SK-N-SH treated with all-trans-retinoic acid at 6 μM for 48 hours (cell line): ENCODE measurements at regions not wholly inside any gene's neighbourhood (a gene's known extent, or its start where the extent isn't known, plus 50 kb on each side); places are given as distances from the start of the nearest gene placed in this dataset.
"Not testable (repeated sequence)": the region's sequence is repeated elsewhere in the genome, so short reads cannot be mapped to it uniquely, and the experiment has no call there.

Experiments used
- ATAC-seq: fragments of 200-7000 bp; cut with Tn5 transposase; 3 replicates; pipeline ENCODE4 v1.9.1; 2020; ENCODE audit warnings: mild to moderate bottlenecking, moderate library complexity
- ARNTL ChIP-seq: fragments of 450-650 bp; formaldehyde crosslinking; IDR thresholded peaks from 2 replicates; pipeline ENCODE4 v1.5.0; 2020; ENCODE audit warnings: low read depth, mild to moderate bottlenecking, moderate library complexity, borderline replicate concordance
- BACH2 ChIP-seq: fragments of 250-450 bp; sonication (Bioruptor Pico); IDR thresholded peaks from 2 replicates; pipeline ENCODE4 v1.9.0; 2021; ENCODE audit warnings: mild to moderate bottlenecking, borderline replicate concordance
- CREB5 ChIP-seq: fragments of 250-450 bp; sonication (Bioruptor Pico); IDR thresholded peaks from 2 replicates; pipeline ENCODE4 v1.5.1; 2020; ENCODE audit warnings: low read depth, mild to moderate bottlenecking, moderate library complexity
- CSDC2 ChIP-seq: fragments of 250-450 bp; sonication (Bioruptor Pico); IDR thresholded peaks from 2 replicates; pipeline ENCODE4 v1.5.0; 2020; ENCODE audit warnings: mild to moderate bottlenecking, moderate library complexity
- CSRNP3 ChIP-seq: fragments of 250-450 bp; sonication (Bioruptor Pico); IDR thresholded peaks from 2 replicates; pipeline ENCODE4 v1.5.1; 2021; ENCODE audit warnings: mild to moderate bottlenecking, moderate library complexity
- ESRRG ChIP-seq: fragments of 250-450 bp; sonication (Bioruptor Pico); IDR thresholded peaks from 2 replicates; pipeline ENCODE4 v1.6.1; 2021; ENCODE audit warnings: mild to moderate bottlenecking
- GLIS3 ChIP-seq: fragments of 250-450 bp; sonication (Bioruptor Pico); IDR thresholded peaks from 2 replicates; pipeline ENCODE4 v1.5.0; 2020; ENCODE audit warnings: mild to moderate bottlenecking, moderate library complexity
- ISL1 ChIP-seq: fragments of 250-450 bp; sonication (Bioruptor Pico); IDR thresholded peaks from 2 replicates; pipeline ENCODE4 v2.1.2; 2022; ENCODE audit warnings: mild to moderate bottlenecking, moderate library complexity
- OSR1 ChIP-seq: fragments of 250-450 bp; sonication (Bioruptor Pico); IDR thresholded peaks from 2 replicates; pipeline ENCODE4 v1.8.0; 2022; ENCODE audit warnings: moderate library complexity, mild to moderate bottlenecking, inconsistent platforms
- PATZ1 ChIP-seq: fragments of 250-450 bp; sonication (Bioruptor Pico); IDR thresholded peaks from 2 replicates; pipeline ENCODE4 v1.8.0; 2020; ENCODE audit warnings: mild to moderate bottlenecking, moderate library complexity, borderline replicate concordance
- POU6F1 ChIP-seq: fragments of 250-450 bp; sonication (Bioruptor Pico); IDR thresholded peaks from 2 replicates; pipeline ENCODE4 v1.8.0; 2021; ENCODE audit warnings: low read depth, mild to moderate bottlenecking, moderate library complexity, borderline replicate concordance
- PPARA ChIP-seq: fragments of 250-450 bp; sonication (Bioruptor Pico); IDR thresholded peaks from 2 replicates; pipeline ENCODE4 v1.5.0; 2020; ENCODE audit warnings: mild to moderate bottlenecking, borderline replicate concordance
- RARB ChIP-seq: fragments of 250-450 bp; sonication (Bioruptor Pico); IDR thresholded peaks from 2 replicates; pipeline ENCODE4 v1.8.0; 2021; ENCODE audit warnings: mild to moderate bottlenecking, moderate library complexity
- SNAI2 ChIP-seq: fragments of 250-450 bp; sonication (Bioruptor Pico); IDR thresholded peaks from 2 replicates; pipeline ENCODE4 v1.5.0; 2020; ENCODE audit warnings: mild to moderate bottlenecking, moderate library complexity
- TCF4 ChIP-seq: fragments of 250-450 bp; sonication (Bioruptor Pico); IDR thresholded peaks from 2 replicates; pipeline ENCODE4 v1.8.0; 2021; ENCODE audit warnings: mild to moderate bottlenecking, moderate library complexity, borderline replicate concordance
- TOX ChIP-seq: fragments of 250-450 bp; sonication (Bioruptor Pico); IDR thresholded peaks from 2 replicates; pipeline ENCODE4 v1.8.0; 2021; ENCODE audit warnings: mild to moderate bottlenecking, moderate library complexity, borderline replicate concordance
- TSHZ2 ChIP-seq: fragments of 250-450 bp; sonication (Bioruptor Pico); IDR thresholded peaks from 2 replicates; pipeline ENCODE4 v1.5.0; 2020; ENCODE audit warnings: mild to moderate bottlenecking, moderate library complexity
- ZC3H10 ChIP-seq: fragments of 250-450 bp; sonication (Bioruptor Pico); IDR thresholded peaks from 2 replicates; pipeline ENCODE4 v1.5.1; 2021; ENCODE audit warnings: mild to moderate bottlenecking, moderate library complexity
- ZFP3 ChIP-seq: fragments of 250-450 bp; sonication (Bioruptor Pico); IDR thresholded peaks from 2 replicates; pipeline ENCODE4 v1.5.0; 2020; ENCODE audit warnings: mild to moderate bottlenecking, moderate library complexity
- ZNF565 ChIP-seq: fragments of 450-650 bp; formaldehyde crosslinking; conservative IDR thresholded peaks from 2 replicates; pipeline ENCODE4 v1.5.0; 2020; ENCODE audit warnings: low read depth, mild to moderate bottlenecking, moderate library complexity
- ZNF70 ChIP-seq: fragments of 450-650 bp; formaldehyde crosslinking; IDR thresholded peaks from 2 replicates; pipeline ENCODE4 v1.5.0; 2020; ENCODE audit warnings: mild to moderate bottlenecking, moderate library complexity
- ZNF8 ChIP-seq: fragments of 450-650 bp; formaldehyde crosslinking; IDR thresholded peaks from 2 replicates; pipeline ENCODE4 v1.5.0; 2020; ENCODE audit warnings: mild to moderate bottlenecking, moderate library complexity

GRCh38 chr13:86909318-86909717 is 761.9 kb upstream of the SLITRK5 start:
- ATAC-seq: no peak
- TF ChIP-seq ZC3H10 (CRISPR knock-in tag) (no peak), TOX (CRISPR knock-in tag) (no peak), BACH2 (CRISPR knock-in tag) (no peak), CSRNP3 (CRISPR knock-in tag) (no peak), RARB (CRISPR knock-in tag) (no peak), OSR1 (CRISPR knock-in tag) (no peak), TSHZ2 (CRISPR knock-in tag) (no peak), ZNF565 (no peak), ZFP3 (no peak), ESRRG (CRISPR knock-in tag) (no peak), ZNF8 (CRISPR knock-in tag) (no peak), TCF4 (CRISPR knock-in tag) (no peak), PATZ1 (CRISPR knock-in tag) (no peak), POU6F1 (CRISPR knock-in tag) (no peak), ARNTL (CRISPR knock-in tag) (no peak), CREB5 (no peak), SNAI2 (CRISPR knock-in tag) (no peak), PPARA (no peak), CSDC2 (CRISPR knock-in tag) (no peak)

GRCh38 chr13:86914757-86915156 is 756.4 kb upstream of the SLITRK5 start:
- TF ChIP-seq CSRNP3 (CRISPR knock-in tag) (no peak), ZNF565 (no peak), ESRRG (CRISPR knock-in tag) (no peak), PPARA (no peak), POU6F1 (CRISPR knock-in tag) (no peak), TOX (CRISPR knock-in tag) (no peak), GLIS3 (CRISPR knock-in tag) (no peak), ZFP3 (no peak), TCF4 (CRISPR knock-in tag) (no peak), RARB (CRISPR knock-in tag) (no peak), ZNF70 (CRISPR knock-in tag) (no peak), OSR1 (CRISPR knock-in tag) (no peak), ISL1 (CRISPR knock-in tag) (no peak), SNAI2 (CRISPR knock-in tag) (no peak)
- no peak for ATAC-seq

GRCh38 chr13:86917438-86917837 is 753.7 kb upstream of the SLITRK5 start:
- ATAC-seq: not testable (repeated sequence)
